Natural killer cell (primary cell): ENCODE measurements at regions not wholly inside any gene's neighbourhood (a gene's known extent, or its start where the extent isn't known, plus 50 kb on each side); places are given as distances from the start of the nearest gene placed in this dataset.

Experiments used
- ATAC-seq, 3 donors: fragments of 150-1000 bp in 2 of 3; fragments of 200-7000 bp in 1 of 3; cut with Tn5 transposase; 1 replicate in 1 of 3; 2 replicates in 2 of 3; pipeline ENCODE4 v1.10.0; 2021; ENCODE audit warnings: mild to moderate bottlenecking in 2 of 3, moderate library complexity in 2 of 3
- DNase-seq, 2 donors: peaks; one replicate each; pipeline versions ENCODE4 v3.0.0 to v3.0.0-alpha.2; 2013 to 2021; ENCODE audit warnings: mixed read lengths in 1 of 2
- H3K27ac ChIP-seq: one replicate; pipeline ENCODE4 v1.5.1; 2013; ENCODE audit warnings: mild to moderate bottlenecking, low read length
- H3K27me3 ChIP-seq: one replicate; pipeline ENCODE4 v1.6.1; 2013; ENCODE audit warnings: low read length; ENCODE audit not compliant: control insufficient read depth, insufficient read depth
- H3K36me3 ChIP-seq: one replicate; pipeline ENCODE4 v1.6.1; 2013; ENCODE audit warnings: low read length; ENCODE audit not compliant: control insufficient read depth, insufficient read depth
- H3K4me1 ChIP-seq: one replicate; pipeline ENCODE4 v1.6.1; 2013; ENCODE audit warnings: low read length; ENCODE audit not compliant: control insufficient read depth, insufficient read depth
- H3K4me3 ChIP-seq: one replicate; pipeline ENCODE4 v1.5.1; 2013; ENCODE audit warnings: low read length
- H3K9me3 ChIP-seq: one replicate; pipeline ENCODE4 v1.6.1; 2013; ENCODE audit warnings: low read length; ENCODE audit not compliant: control insufficient read depth, insufficient read depth
- H3K27ac Mint-ChIP-seq, 2 donors: one replicate each; pipeline ENCODE4 v1.8.0; 2022; ENCODE audit warnings: mild to moderate bottlenecking in 2 of 2, mixed read lengths in 2 of 2, moderate library complexity in 1 of 2
- H3K27me3 Mint-ChIP-seq, 2 donors: one replicate each; pipeline ENCODE4 v1.8.0; 2022; ENCODE audit warnings: low read depth in 2 of 2, mixed read lengths in 2 of 2
- H3K36me3 Mint-ChIP-seq: one replicate; pipeline ENCODE4 v1.8.0; 2022; ENCODE audit warnings: mixed read lengths
- H3K4me1 Mint-ChIP-seq, 2 donors: one replicate each; pipeline ENCODE4 v1.8.0; 2022; ENCODE audit warnings: mixed read lengths in 2 of 2
- H3K4me3 Mint-ChIP-seq: one replicate; pipeline ENCODE4 v1.8.0; 2022; ENCODE audit warnings: mild to moderate bottlenecking, moderate library complexity, mixed read lengths
- H3K9me3 Mint-ChIP-seq, 2 donors: one replicate each; pipeline ENCODE4 v1.8.0; 2022; ENCODE audit warnings: mixed read lengths in 2 of 2
- CTCF ChIP-seq: fragments of 200-600 bp; IDR thresholded peaks from one replicate; pipeline ENCODE4 v1.8.0; 2022; ENCODE audit warnings: antibody characterized with exemption
- WGBS: methylation state at CpG from one replicate; pipeline ENCODE4 v1.1.7; 2013; ENCODE audit warnings: missing lambda C conversion rate; ENCODE audit not compliant: insufficient coverage; 5-methylcytosine and 5-hydroxymethylcytosine counted together
- intact Hi-C: fragments of 100-400 bp; cut with micrococcal nuclease; formaldehyde crosslinking; loops from one replicate; pipeline ENCODE4 v1.14.2; 2022

GRCh38 chr4:12242354-12242753 is 813.7 kb upstream of the HS3ST1 start:
- Mint-ChIP-seq H3K4me3 (no peak overlapping the region), H3K27ac (no peak overlapping the region), H3K4me1 (no peaks in the 10 kb centered on the region), H3K36me3 (no peaks in the 10 kb centered on the region), H3K27me3 (no peaks in the 10 kb centered on the region), H3K9me3 (peaks cover 18 to 20% of the 10 kb centered on the region in 2 donors)
- Histone ChIP-seq H3K4me3 (no peak overlapping the region), H3K9me3 (no peaks in the 10 kb centered on the region), H3K27ac (no peak overlapping the region), H3K36me3 (no peaks in the 10 kb centered on the region), H3K27me3 (no peaks in the 10 kb centered on the region), H3K4me1 (no peaks in the 10 kb centered on the region)
- TF ChIP-seq CTCF = no peak
- 84% methylated on average over 2 of the region's 2 CpGs for WGBS
- DNase-seq (no peak), ATAC-seq (no peak)
- intact Hi-C loops = no loop called here

- DNase-seq (no peak), ATAC-seq (no peak)
- WGBS = no CpG with 5 or more reads among the region's 3 CpGs
- H3K4me3 Mint-ChIP-seq = no peak overlapping the region
- no peak overlapping the region for H3K4me3 ChIP-seq
- no peaks in the 10 kb centered on the region for H3K4me1 ChIP-seq
- no peaks in the 10 kb centered on the region for H3K4me1 Mint-ChIP-seq
- peaks cover 14 to 16% of the 10 kb centered on the region in 2 donors for H3K9me3 Mint-ChIP-seq
- no peak overlapping the region for H3K27ac ChIP-seq
- TF ChIP-seq CTCF = no peak
- H3K36me3 Mint-ChIP-seq = no peaks in the 10 kb centered on the region
- H3K27me3 Mint-ChIP-seq = no peaks in the 10 kb centered on the region
- intact Hi-C loops = no loop called here
- H3K36me3 ChIP-seq = no peaks in the 10 kb centered on the region
- no peak overlapping the region for H3K27ac Mint-ChIP-seq
- H3K9me3 ChIP-seq = no peaks in the 10 kb centered on the region
- no peaks in the 10 kb centered on the region for H3K27me3 ChIP-seq
Observed at GRCh38 chr4:12239897-12240636, 811.4 kb upstream of the HS3ST1 start.

GRCh38 chr4:12231098-12231497 is 802.4 kb upstream of the HS3ST1 start:
- H3K9me3 ChIP-seq = no peaks in the 10 kb centered on the region
- H3K36me3 ChIP-seq = no peaks in the 10 kb centered on the region
- H3K27ac ChIP-seq = no peak overlapping the region
- 76% methylated on average over 5 of the region's 6 CpGs for WGBS
- Mint-ChIP-seq H3K27ac (no peak overlapping the region), H3K4me3 (no peak overlapping the region), H3K4me1 (no peaks in the 10 kb centered on the region), H3K27me3 (no peaks in the 10 kb centered on the region), H3K36me3 (no peaks in the 10 kb centered on the region), H3K9me3 (peaks cover 8 to 9% of the 10 kb centered on the region in 2 donors)
- no peak overlapping the region for H3K4me3 ChIP-seq
- TF ChIP-seq CTCF = no peak
- no peaks in the 10 kb centered on the region for H3K27me3 ChIP-seq
- ATAC-seq = no peak
- H3K4me1 ChIP-seq = no peaks in the 10 kb centered on the region
- intact Hi-C loops = no loop called here
- DNase-seq = no peak

GRCh38 chr4:12221031-12221430 is 792.3 kb upstream of the HS3ST1 start:
- H3K9me3 ChIP-seq = no peaks in the 10 kb centered on the region
- Mint-ChIP-seq H3K9me3 (peaks cover 10 to 18% of the 10 kb centered on the region in 2 donors), H3K27ac (no peak overlapping the region), H3K4me3 (no peak overlapping the region), H3K36me3 (peaks cover 7% of the 10 kb centered on the region), H3K27me3 (no peaks in the 10 kb centered on the region), H3K4me1 (no peaks in the 10 kb centered on the region)
- no peak for TF ChIP-seq CTCF
- no peaks in the 10 kb centered on the region for H3K36me3 ChIP-seq
- no peaks in the 10 kb centered on the region for H3K27me3 ChIP-seq
- ATAC-seq (no peak), DNase-seq (no peak)
- no peak overlapping the region for H3K4me3 ChIP-seq
- H3K4me1 ChIP-seq = no peaks in the 10 kb centered on the region
- no peak overlapping the region for H3K27ac ChIP-seq
- 76% methylated on average over 2 of the region's 2 CpGs for WGBS
- intact Hi-C loops = no loop called here
